Thyroid gland (tissue), 4 donors: ENCODE measurements at regions not wholly inside any gene's neighbourhood (a gene's known extent, or its start where the extent isn't known, plus 50 kb on each side); places are given as distances from the start of the nearest gene placed in this dataset.

Experiments
- DNase-seq, 2 donors: peaks; one replicate each; pipeline ENCODE4 v3.0.0-alpha.2; 2019
- H3K27ac ChIP-seq, 3 donors: fragments of 200-600 bp; sonication (generic); 1 replicate in 2 of 3; 2 replicates in 1 of 3; pipeline ENCODE4 v1.5.1; 2016 to 2019; ENCODE audit warnings: mild to moderate bottlenecking in 1 of 3, moderate library complexity in 1 of 3
- H3K27me3 ChIP-seq: fragments of 200-600 bp; sonication (generic); one replicate; pipeline ENCODE4 v1.5.1; 2019
- H3K36me3 ChIP-seq, 2 donors: fragments of 200-600 bp; sonication (generic); one replicate each; pipeline ENCODE4 v1.5.1; 2016 to 2019
- H3K4me1 ChIP-seq, 2 donors: fragments of 200-600 bp; sonication (generic); one replicate each; pipeline ENCODE4 v1.5.1; 2017 to 2019
- H3K4me3 ChIP-seq, 3 donors: fragments of 200-600 bp; sonication (generic); replicated peaks in 1 of 3; 1 replicate in 2 of 3; 2 replicates in 1 of 3; pipeline ENCODE4 v1.5.1; 2016; ENCODE audit warnings: mild to moderate bottlenecking in 1 of 3
- H3K9me3 ChIP-seq: fragments of 200-600 bp; sonication (generic); one replicate; pipeline ENCODE4 v1.5.1; 2017
- POLR2A ChIP-seq, 2 donors: fragments of 450-650 bp; IDR thresholded peaks; one replicate each; pipeline ENCODE4 v1.6.1; 2017; ENCODE audit warnings: antibody characterized with exemption in 2 of 2, mild to moderate bottlenecking in 2 of 2, moderate library complexity in 1 of 2
- WGBS, 2 donors: methylation state at CpG; one replicate each; pipeline ENCODE4 v1.1.5; 2017; 5-methylcytosine and 5-hydroxymethylcytosine counted together
- intact Hi-C: fragments of 100-400 bp; cut with DNase I; formaldehyde crosslinking; loops from one replicate; pipeline ENCODE4 v1.15.1; 2023
- TF ChIP-seq, protein P1 (sequence below), 6 experiments: fragments of 200-600 bp in 3 of 6; fragments of 450-650 bp in 3 of 6; sonication (generic) in 3 of 6; IDR thresholded peaks; one replicate each; pipeline ENCODE4 v1.5.1; 2016 to 2019; ENCODE audit warnings: antibody characterized with exemption in 6 of 6, mild to moderate bottlenecking in 2 of 6, inconsistent platforms in 1 of 6, moderate library complexity in 1 of 6

DNA sequence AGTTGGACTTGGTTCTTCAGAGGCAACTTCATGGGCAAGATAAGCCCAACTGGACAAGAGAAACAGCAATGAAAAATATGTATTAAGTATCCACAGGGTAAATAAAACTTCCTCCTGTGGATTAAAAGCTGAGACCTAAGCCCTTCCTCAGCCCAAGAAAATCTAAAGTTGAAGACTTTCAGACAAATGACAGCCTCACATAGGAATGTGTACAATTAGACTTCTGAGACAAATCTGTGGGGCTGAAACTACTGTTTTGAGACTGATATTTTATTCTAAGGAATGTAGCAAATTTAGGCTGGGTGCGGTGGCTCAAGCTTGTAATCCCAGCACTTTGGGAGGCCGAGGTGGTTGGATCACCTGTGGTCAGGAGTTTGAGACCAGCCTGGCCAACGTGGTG, 74.2 kb upstream of the IL12A start:
- intact Hi-C loops: no loop called here
- 82 to 88% methylated on average over 3 of the region's 3 CpGs for WGBS, 2 donors
- Histone ChIP-seq H3K36me3 (no peaks in the 10 kb centered on the region), H3K4me1 (no peaks in the 10 kb centered on the region), H3K9me3 (no peaks in the 10 kb centered on the region), H3K27me3 (no peaks in the 10 kb centered on the region), H3K4me3 (no peak overlapping the region), H3K27ac (no peak overlapping the region)
- TF ChIP-seq, protein P1, sequence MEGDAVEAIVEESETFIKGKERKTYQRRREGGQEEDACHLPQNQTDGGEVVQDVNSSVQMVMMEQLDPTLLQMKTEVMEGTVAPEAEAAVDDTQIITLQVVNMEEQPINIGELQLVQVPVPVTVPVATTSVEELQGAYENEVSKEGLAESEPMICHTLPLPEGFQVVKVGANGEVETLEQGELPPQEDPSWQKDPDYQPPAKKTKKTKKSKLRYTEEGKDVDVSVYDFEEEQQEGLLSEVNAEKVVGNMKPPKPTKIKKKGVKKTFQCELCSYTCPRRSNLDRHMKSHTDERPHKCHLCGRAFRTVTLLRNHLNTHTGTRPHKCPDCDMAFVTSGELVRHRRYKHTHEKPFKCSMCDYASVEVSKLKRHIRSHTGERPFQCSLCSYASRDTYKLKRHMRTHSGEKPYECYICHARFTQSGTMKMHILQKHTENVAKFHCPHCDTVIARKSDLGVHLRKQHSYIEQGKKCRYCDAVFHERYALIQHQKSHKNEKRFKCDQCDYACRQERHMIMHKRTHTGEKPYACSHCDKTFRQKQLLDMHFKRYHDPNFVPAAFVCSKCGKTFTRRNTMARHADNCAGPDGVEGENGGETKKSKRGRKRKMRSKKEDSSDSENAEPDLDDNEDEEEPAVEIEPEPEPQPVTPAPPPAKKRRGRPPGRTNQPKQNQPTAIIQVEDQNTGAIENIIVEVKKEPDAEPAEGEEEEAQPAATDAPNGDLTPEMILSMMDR (IDR thresholded peaks at IDR 0.05): no peak
- no peak for TF ChIP-seq POLR2A (IDR thresholded peaks at IDR 0.05)
- DNase-seq: no peak

DNA sequence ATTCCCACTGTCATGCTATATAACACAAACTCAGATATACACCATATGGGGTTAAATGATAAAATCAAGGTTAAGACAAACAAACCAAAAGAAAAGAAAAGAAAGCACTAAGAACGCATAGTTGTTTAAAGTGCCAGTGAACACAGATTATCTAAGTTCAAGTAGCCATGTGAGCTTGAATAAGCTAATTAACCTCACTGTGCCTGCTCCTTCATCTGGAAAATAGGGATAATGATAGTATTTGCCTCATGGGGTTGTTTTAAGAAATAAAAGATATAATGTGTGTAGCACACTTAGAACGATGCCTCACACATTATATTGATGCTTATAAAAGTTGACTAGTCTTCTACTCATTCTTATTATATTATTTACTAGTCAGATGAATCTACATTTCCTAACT, 72.6 kb upstream of the IL12A start:
- no peaks in the 10 kb centered on the region for H3K27me3 ChIP-seq
- no peaks in the 10 kb centered on the region for H3K4me1 ChIP-seq
- TF ChIP-seq, protein P1 (IDR thresholded peaks at IDR 0.05): no peak
- no peak for TF ChIP-seq POLR2A (IDR thresholded peaks at IDR 0.05)
- H3K36me3 ChIP-seq: no peaks in the 10 kb centered on the region
- no peak overlapping the region for H3K27ac ChIP-seq
- no peak overlapping the region for H3K4me3 ChIP-seq
- no peak for DNase-seq
- intact Hi-C loops: no loop called here
- H3K9me3 ChIP-seq: no peaks in the 10 kb centered on the region
- WGBS, 2 donors: 48 to 53% methylated on average over 2 of the region's 2 CpGs

DNA sequence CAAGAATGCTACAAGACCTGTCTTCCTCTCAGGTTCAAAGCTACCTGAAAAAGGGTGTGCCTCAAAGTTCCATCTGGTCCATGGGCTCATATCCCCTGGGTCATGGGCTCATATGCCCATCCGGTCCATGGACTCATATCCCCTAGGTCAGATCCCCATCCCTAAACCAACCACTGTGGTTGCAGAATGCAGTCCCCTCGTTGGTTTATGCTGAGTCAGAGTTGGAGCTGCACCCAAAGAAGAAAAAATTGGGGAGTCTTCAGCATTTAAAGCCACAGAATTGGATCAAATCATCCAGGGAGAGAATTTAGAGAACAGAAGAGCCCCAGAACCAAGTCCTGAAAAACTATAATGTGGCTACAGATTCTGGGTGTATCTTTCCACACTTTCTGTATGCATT, 71.5 kb upstream of the IL12A start:
- Histone ChIP-seq H3K4me3 (no peak overlapping the region), H3K36me3 (no peaks in the 10 kb centered on the region), H3K27me3 (no peaks in the 10 kb centered on the region), H3K4me1 (no peaks in the 10 kb centered on the region), H3K27ac (no peak overlapping the region), H3K9me3 (no peaks in the 10 kb centered on the region)
- TF ChIP-seq POLR2A (IDR thresholded peaks at IDR 0.05): no peak
- TF ChIP-seq, protein P1 (IDR thresholded peaks at IDR 0.05): no peak
- DNase-seq: no peak
- 74 to 78% methylated on average over 2 of the region's 2 CpGs for WGBS, 2 donors
- intact Hi-C loops: no loop called here

DNA sequence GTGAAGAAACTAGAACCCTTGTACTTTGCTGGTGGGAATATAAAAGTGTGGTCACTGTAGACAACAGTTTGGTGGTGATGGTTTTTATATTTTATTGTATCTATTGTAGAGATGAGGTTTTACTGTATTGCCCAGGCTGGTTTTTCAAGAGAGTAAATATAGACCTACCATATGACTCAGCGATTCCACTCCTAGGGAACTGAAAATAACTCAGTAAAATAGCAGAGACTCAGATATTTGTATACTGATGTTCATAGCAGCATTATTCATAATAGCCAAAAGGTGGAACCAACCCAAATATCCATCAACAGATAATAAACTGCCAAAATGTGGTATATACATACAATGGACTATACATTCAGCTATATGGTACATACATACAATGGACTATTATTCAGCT, 68.8 kb upstream of the IL12A start:
- no peaks in the 10 kb centered on the region for H3K9me3 ChIP-seq
- no peaks in the 10 kb centered on the region for H3K36me3 ChIP-seq
- no peak overlapping the region for H3K4me3 ChIP-seq
- DNase-seq: no peak
- intact Hi-C loops: no loop called here
- TF ChIP-seq, protein P1 (IDR thresholded peaks at IDR 0.05): no peak
- no peak for TF ChIP-seq POLR2A (IDR thresholded peaks at IDR 0.05)
- WGBS, 2 donors: 89 to 90% methylated on average over 1 of the region's 1 CpG
- H3K27me3 ChIP-seq: no peaks in the 10 kb centered on the region
- H3K4me1 ChIP-seq: no peaks in the 10 kb centered on the region
- H3K27ac ChIP-seq: no peak overlapping the region

DNA sequence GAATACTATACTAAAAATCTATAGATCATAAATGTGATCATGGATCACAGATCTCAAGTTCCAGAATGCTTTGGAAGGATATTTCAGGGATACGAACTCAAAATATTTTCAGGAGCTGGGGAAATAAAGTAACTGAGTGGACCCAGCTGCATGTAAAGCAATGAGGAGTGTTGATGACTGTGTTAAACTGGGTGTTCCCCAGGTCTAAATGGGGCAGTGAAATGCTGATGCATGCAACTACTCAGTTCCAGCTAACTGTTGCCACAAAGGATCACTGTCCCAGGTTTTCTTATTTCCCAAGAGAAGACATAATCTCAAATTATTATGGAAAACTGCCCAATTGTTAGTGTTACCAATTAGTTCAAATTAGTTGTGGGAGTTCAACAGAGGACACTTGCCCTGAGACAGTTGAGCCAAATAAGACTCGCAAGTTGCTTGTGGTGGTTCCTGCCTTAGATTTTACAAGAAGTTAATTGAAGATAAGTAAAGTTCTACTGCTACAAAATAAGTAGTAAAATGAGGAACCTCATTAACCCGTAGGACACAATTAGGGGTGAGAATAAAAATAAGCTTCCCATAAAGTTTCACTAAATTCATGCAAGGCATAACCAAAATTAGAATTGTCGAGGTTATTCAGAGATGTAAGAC, 66.3 kb upstream of the IL12A start:
- intact Hi-C loops: no loop called here
- TF ChIP-seq POLR2A (IDR thresholded peaks at IDR 0.05): no peak
- TF ChIP-seq, protein P1 (IDR thresholded peaks at IDR 0.05): no peak
- Histone ChIP-seq H3K36me3 (no peaks in the 10 kb centered on the region), H3K4me1 (no peaks in the 10 kb centered on the region), H3K27ac (no peak overlapping the region), H3K9me3 (no peaks in the 10 kb centered on the region), H3K27me3 (no peaks in the 10 kb centered on the region), H3K4me3 (no peak overlapping the region)
- 91 to 95% methylated on average over 4 of the region's 4 CpGs for WGBS, 2 donors
- no peak for DNase-seq
